Uterus (tissue), 2 donors: ENCODE measurements at regions not wholly inside any gene's neighbourhood (a gene's known extent, or its start where the extent isn't known, plus 50 kb on each side); places are given as distances from the start of the nearest gene placed in this dataset.

Experiments used
- CTCF ChIP-seq, 4 experiments: fragments of 200-600 bp in 2 of 4; fragments of 450-650 bp in 2 of 4; sonication (generic) in 2 of 4; IDR thresholded peaks; one replicate each; pipeline ENCODE4 v1.5.1; 2016 to 2019; ENCODE audit warnings: antibody characterized with exemption in 4 of 4, mild to moderate bottlenecking in 2 of 4, moderate library complexity in 1 of 4
- POLR2A ChIP-seq, 2 donors: fragments of 450-650 bp; IDR thresholded peaks; one replicate each; pipeline ENCODE4 v1.6.1; 2016; ENCODE audit warnings: antibody characterized with exemption in 2 of 2, mild to moderate bottlenecking in 1 of 2, moderate library complexity in 1 of 2

DNA sequence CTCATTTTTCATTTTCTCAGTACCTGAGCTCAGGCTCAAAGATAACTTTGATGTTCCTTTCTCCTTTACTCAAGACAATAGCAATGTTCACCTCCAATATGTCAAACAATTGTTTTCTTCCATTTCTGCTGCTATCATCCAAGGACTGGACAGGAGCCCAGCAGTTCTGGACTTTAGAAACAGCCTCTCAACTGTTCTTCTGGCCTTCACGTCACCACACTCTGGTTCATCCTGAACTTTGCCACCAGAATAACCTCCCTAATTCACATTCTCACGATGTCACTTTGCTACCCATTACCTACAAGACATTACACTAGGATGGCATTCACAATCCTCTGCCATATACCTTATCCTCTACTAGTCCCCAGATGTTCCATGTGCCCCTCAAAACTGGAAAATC, 60.6 kb upstream of the PLEKHG1 start:
- no peak for TF ChIP-seq CTCF (IDR thresholded peaks at IDR 0.05)
- TF ChIP-seq POLR2A (IDR thresholded peaks at IDR 0.05), result no peak
